Thoracic aorta (tissue), 2 donors: ENCODE measurements at regions not wholly inside any gene's neighbourhood (a gene's known extent, or its start where the extent isn't known, plus 50 kb on each side); places are given as distances from the start of the nearest gene placed in this dataset.

Experiments
- ATAC-seq: fragments of 150-250 bp; one replicate; pipeline ENCODE4 v1.8.0; 2017; ENCODE audit warnings: low read depth; ENCODE audit not compliant: insufficient number of reproducible peaks, low FRiP score
- DNase-seq: peaks from one replicate; pipeline ENCODE4 v3.0.0-alpha.2; 2020; ENCODE audit warnings: low spot score
- H3K27ac ChIP-seq, 2 donors: fragments of 200-600 bp; sonication (generic); 1 replicate in 1 of 2; 2 replicates in 1 of 2; pipeline ENCODE4 v1.5.1; 2016; ENCODE audit warnings: mild to moderate bottlenecking in 2 of 2, moderate library complexity in 2 of 2
- H3K27me3 ChIP-seq: fragments of 200-600 bp; sonication (generic); replicated peaks from 2 replicates; pipeline ENCODE4 v1.6.0; 2016; ENCODE audit warnings: mild to moderate bottlenecking; ENCODE audit not compliant: insufficient read depth
- H3K36me3 ChIP-seq: fragments of 200-600 bp; sonication (generic); one replicate; pipeline ENCODE4 v1.5.1; 2016
- H3K4me1 ChIP-seq, 2 donors: fragments of 200-600 bp; sonication (generic); 1 replicate in 1 of 2; 2 replicates in 1 of 2; pipeline versions ENCODE4 v1.5.1 to v1.6.0; 2016; ENCODE audit warnings: low read depth in 2 of 2, mild to moderate bottlenecking in 1 of 2; ENCODE audit not compliant: control insufficient read depth in 1 of 2
- H3K4me3 ChIP-seq: fragments of 200-600 bp; sonication (generic); 2 replicates; pipeline ENCODE4 v1.5.1; 2016; ENCODE audit warnings: mild to moderate bottlenecking
- H3K9me3 ChIP-seq: fragments of 200-600 bp; sonication (generic); 2 replicates; pipeline ENCODE4 v1.5.1; 2016
- CTCF ChIP-seq: fragments of 200-600 bp; sonication (generic); IDR thresholded peaks from one replicate; pipeline ENCODE4 v1.5.1; 2019; ENCODE audit warnings: antibody characterized with exemption

GRCh38 chr9:18371141-18371540 lies 102.8 kb upstream of the ADAMTSL1 start:
- Histone ChIP-seq H3K4me1 (no peaks in the 10 kb centered on the region), H3K4me3 (no peak overlapping the region), H3K9me3 (no peaks in the 10 kb centered on the region), H3K36me3 (no peaks in the 10 kb centered on the region), H3K27ac (no peak overlapping the region), H3K27me3 (no peaks in the 10 kb centered on the region)
- no peak for TF ChIP-seq CTCF
- DNase-seq (no peak), ATAC-seq (no peak)

- Histone ChIP-seq H3K27ac (no peak overlapping the region), H3K27me3 (no peaks in the 10 kb centered on the region), H3K36me3 (no peaks in the 10 kb centered on the region), H3K4me3 (no peak overlapping the region), H3K9me3 (no peaks in the 10 kb centered on the region), H3K4me1 (no peaks in the 10 kb centered on the region)
- no peak for ATAC-seq
- no peak for DNase-seq
- no peak for TF ChIP-seq CTCF
These were observed 102.3 kb upstream of the ADAMTSL1 start for GRCh38 chr9:18371621-18372020.

- ATAC-seq = no peak
- Histone ChIP-seq H3K36me3 (no peaks in the 10 kb centered on the region), H3K27me3 (no peaks in the 10 kb centered on the region), H3K9me3 (no peaks in the 10 kb centered on the region), H3K4me1 (peaks cover 0 to 29% of the 10 kb centered on the region in 2 donors), H3K4me3 (no peak overlapping the region), H3K27ac (no peak overlapping the region)
- no peak for TF ChIP-seq CTCF
- DNase-seq = no peak
These were observed 94.7 kb upstream of the ADAMTSL1 start for GRCh38 chr9:18379073-18379811.

- Histone ChIP-seq H3K4me1 (peaks cover 0 to 46% of the 10 kb centered on the region in 2 donors), H3K27me3 (no peaks in the 10 kb centered on the region), H3K9me3 (no peaks in the 10 kb centered on the region), H3K4me3 (peak overlapping the region; percentile 51), H3K27ac (peak overlapping the region; percentile 2 to 3), H3K36me3 (no peaks in the 10 kb centered on the region)
- TF ChIP-seq CTCF = no peak
- DNase-seq (no peak), ATAC-seq (no peak)
These were observed 91.7 kb upstream of the ADAMTSL1 start for GRCh38 chr9:18382243-18382642.

- H3K9me3 ChIP-seq = no peaks in the 10 kb centered on the region
- peaks cover 0 to 46% of the 10 kb centered on the region in 2 donors for H3K4me1 ChIP-seq
- no peak for TF ChIP-seq CTCF
- H3K36me3 ChIP-seq = no peaks in the 10 kb centered on the region
- no peak overlapping the region for H3K4me3 ChIP-seq
- no peaks in the 10 kb centered on the region for H3K27me3 ChIP-seq
- no peak for DNase-seq
- ATAC-seq = no peak
- H3K27ac ChIP-seq = no peak overlapping the region
These were observed 89.9 kb upstream of the ADAMTSL1 start for GRCh38 chr9:18384066-18384465.
